NCI-H226 (cell line): ENCODE measurements at regions not wholly inside any gene's neighbourhood (a gene's known extent, or its start where the extent isn't known, plus 50 kb on each side); places are given as distances from the start of the nearest gene placed in this dataset.

Experiments used
- DNase-seq: peaks from one replicate; pipeline ENCODE4 v3.0.0-alpha.2; 2015

DNA sequence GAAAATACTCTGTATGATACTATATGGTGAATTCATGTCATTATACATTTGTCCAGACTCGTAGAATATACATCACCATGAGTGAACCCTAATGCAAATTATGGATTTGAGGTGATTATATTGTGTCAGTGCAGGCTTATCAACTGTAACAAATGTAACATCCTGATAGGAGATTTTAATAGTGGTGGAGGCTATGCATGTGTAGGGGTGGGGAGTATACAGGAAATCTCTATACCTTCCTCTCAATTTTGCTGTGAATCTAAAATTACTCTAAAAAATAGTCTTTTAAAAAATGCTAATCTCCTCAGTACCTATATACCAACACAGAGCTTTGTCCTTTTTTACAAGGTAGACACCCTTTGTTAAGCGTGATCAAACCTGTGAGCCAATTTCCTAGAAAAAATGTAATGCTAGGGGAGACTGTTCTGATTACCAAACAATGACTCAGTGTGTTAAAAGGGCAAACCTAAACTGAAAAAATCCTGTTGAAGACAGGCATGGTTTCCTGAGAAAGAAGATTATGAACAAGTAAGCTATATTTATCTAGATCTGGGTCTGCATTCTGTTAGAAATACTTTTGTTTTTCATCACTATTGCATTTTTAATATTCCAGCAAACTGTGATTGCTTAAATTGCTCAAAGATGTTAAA, 170.9 kb downstream of the DUSP6 start:
- DNase-seq = peak; percentile 64

- no peak for DNase-seq
Measured at GRCh38 chr12:89180496-89180895, 171.8 kb downstream of the DUSP6 start.

DNA sequence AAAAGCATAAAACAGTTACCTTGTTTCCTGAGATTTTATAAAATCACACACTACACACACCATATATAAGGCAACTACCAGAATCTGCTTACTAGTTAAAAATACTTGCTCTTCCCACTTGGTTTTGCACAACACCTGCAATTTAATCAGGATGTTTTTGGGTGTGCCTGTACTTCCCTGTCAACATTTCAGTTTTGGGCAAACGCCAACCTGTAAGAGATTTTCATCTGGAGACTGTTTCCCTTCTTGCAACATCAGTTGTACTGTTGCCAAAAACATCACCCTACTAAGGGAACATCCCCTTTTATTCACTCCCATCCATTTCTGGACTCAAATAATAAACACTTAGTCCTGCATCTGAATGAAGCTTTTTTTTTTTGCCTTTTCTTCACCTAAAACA, 172.3 kb downstream of the DUSP6 start:
- peak; percentile 85 for DNase-seq

DNA sequence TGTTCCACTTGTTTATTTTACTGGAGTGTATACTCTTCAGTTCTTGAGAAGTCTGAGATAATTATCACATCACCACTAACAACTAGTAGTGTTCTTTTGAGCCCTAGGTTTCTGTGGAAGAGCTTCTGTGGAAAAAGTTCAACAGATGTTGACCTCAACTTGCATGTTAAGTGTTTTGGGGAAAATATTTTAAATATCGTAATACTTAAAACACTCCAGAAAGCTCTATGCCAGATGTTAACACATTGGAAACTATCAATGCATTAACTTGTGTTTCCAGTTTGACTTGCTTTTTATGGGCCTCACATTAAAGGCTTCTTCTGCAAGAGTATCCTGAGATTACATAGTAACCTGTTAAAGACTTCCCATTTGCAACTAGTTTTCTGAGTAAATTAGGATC, 173.1 kb downstream of the DUSP6 start:
- DNase-seq = no peak

GRCh38 chr12:89177802-89178395, 174.4 kb downstream of the DUSP6 start:
- no peak for DNase-seq

- DNase-seq = no peak
Measured at GRCh38 chr12:89176676-89177075, 175.6 kb downstream of the DUSP6 start.

DNA sequence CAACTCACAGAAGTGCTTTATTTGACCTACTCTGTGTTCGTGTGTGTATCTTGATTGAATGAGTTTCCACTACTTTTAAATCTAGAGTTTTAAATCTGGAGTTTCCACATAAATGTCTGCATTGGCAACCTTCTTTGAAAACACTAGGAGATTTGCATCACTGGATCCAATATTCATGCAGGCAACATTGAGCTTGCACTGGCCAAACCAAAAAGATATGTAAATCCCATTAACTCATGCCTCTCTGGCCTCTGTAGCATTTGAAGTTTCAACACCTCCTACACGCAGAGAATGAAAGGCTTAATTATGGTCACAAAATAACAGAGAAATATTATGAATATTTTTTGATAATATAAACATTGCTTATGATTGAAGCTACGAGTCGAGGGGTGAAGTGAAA, 178.6 kb downstream of the DUSP6 start:
- DNase-seq = no peak

DNA sequence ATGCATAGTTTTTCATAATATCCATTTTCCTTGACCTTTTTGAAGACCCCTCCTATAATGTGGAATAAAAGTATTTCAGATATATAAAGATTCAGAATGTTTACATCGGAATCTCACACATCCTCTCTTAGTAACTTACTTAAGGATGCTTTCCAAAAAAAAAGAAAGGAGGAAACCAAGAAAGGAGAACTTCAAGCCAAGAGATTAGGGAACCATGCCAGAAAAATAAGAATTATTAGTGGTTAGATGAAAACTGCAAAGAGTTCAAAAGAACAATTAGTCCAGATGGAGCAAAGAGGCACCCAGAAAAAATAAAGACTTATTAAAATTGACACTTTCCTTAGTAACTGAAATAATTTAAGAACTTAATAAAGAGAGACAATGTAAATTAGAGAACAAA, 179.2 kb downstream of the DUSP6 start:
- DNase-seq = no peak

GRCh38 chr12:89172224-89172623, 180.1 kb downstream of the DUSP6 start:
- DNase-seq = no peak

GRCh38 chr12:89169321-89169720, 183.0 kb downstream of the DUSP6 start:
- no peak for DNase-seq

DNA sequence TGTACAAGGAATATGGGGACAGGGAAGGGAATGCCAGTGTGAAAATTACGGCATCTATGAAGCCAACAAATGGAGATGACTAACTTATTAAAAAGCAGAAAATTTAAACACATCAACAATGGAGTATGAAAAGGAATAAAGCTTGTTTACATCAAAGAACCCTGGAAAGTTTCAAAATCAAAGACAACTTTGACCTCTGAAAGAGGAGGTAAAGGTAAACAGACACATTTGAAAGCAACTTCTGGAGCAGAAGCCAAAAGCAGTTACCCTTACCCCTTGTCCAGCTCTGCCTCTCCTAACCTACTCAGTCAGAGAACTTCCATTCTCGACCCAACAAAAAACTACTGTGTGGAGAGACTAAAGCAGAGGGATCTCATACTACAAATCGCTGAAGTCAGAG, 184.3 kb downstream of the DUSP6 start:
- no peak for DNase-seq

DNA sequence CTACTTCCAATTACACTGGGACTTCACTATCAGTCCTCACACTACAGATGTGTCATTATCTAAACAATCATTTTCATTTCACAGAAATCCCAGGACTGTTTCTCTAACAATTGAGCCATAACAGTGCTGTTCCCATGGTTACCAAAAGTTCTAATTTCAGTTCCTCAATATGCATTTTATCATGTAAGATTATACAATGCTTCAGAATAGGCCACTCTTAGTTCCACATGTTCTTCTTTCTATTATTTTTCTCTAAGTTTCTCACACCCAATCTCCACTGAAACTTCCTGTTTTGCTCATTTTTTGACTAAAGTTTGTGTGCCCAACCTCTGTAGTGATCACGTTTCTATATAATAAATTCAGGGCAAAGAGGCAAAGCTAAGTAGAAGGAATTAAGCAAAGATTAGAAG, 185.8 kb downstream of the DUSP6 start:
- DNase-seq = no peak

DNA sequence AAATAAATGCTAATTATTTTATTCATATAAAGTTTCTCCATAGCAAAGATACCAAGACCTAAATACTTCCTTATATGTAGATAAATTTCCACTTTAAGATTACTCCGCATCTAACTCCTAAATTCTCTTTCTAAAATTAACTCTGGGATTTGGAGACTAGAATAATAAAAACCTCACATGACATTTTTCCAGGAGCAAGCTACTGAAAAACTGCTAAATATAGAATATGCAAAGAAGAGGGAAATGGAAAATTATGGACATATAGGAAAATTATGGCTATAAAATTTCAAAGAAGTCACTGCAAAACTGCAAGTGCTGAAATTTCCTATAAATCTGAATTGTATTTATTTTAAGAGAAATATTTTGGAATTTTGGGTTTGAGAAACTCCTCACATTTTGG, 186.2 kb downstream of the DUSP6 start:
- no peak for DNase-seq

DNA sequence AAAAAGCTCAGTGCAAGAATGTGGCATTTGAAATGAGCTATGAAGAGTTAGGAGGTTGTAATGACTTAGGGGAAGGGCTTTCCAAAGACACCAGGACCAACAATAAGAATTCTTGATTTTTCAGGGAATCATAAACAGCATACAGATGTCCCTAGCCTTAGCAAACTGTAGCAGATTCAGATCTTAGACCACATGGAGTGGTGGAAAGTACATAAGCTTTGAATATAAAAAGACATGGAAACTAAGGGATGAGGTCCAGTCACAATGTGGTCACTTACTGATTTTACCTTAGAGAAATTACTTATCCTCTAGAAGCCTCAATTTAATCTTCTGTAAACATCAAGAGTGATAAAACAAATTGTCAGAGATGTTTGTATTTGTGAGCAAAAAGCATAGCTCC, 186.6 kb downstream of the DUSP6 start:
- no peak for DNase-seq

GRCh38 chr12:89163918-89164317, 188.4 kb downstream of the DUSP6 start:
- DNase-seq = no peak

GRCh38 chr12:89162589-89163261, 189.6 kb downstream of the DUSP6 start:
- DNase-seq = peak; percentile 98

DNA sequence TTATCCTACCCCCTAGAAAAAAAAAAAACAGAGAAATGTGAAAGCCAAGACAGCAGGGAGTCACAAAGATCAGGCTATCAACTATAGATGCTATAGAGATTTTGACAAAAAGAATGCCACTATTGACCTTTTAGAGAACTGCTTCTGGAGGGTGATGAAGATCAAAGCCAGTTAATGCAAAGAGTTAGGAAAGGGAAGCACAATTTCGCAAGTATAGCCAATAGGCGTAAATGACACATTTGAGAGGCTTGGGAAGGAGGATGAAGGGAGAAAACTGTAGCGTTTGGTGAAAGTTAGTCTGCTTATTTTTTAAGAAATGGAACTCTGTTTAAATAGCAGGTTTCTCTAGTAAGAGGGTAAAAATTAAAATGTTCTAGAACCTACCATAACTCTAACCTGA, 190.7 kb downstream of the DUSP6 start:
- DNase-seq = no peak

- peak; percentile 88 for DNase-seq
Measured at GRCh38 chr12:89160716-89161123, 191.6 kb downstream of the DUSP6 start.

DNA sequence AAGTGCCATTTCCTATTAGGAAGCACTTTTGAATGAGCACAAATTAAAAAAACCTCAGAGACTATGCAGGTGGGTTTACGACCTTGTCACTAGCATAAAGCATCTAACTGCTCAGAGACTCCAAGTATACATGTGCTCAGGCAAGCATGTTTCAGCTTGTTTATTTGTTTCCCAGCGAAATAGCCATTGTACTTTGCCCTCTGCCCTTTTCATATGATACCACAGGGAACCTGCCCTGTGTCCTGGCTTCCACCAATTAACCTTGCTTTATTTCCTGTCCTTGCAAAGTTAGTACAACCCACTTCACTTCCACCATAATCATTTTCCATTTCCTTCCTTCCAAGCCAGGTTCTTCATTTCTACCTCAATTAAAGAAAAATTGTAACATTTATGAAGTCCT, 194.9 kb downstream of the DUSP6 start:
- DNase-seq = no peak

DNA sequence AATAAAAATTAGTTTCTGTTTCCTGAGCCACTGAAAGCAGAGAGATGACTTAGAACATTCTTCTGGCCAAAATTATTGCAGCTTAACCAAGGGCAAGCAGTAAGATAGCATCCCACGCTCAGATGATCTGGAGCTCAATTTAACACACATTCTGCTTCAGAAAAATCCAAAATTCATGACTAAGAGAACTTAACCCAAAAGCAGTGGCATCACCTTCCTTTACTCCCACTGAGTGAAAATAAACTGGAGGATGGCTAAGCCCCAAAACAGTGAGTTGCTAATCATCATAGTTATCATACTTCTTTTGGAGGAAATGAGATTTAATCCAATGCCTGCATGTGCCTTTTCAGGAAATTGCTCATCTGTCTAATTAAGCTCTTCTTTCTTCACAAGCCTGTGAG, 195.4 kb downstream of the DUSP6 start:
- peak; percentile 17 for DNase-seq

DNA sequence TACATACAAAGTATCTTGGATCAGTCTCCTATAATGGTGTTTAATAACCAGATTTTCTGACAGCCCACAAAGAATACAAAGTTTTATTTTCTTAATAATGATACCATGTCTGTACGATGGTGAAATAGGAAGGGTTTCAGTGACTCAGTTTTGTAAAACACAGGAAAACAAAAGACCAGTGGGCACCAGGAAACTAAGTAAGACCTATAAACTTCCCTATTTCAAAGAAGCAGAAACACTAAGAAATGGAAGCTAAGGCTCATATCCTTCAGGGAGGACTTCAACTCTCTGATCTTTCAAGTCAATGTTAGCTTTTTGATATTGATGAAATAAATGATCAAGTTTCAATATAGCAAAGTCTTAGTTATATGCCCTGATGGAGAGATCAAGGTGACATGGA, 196.0 kb downstream of the DUSP6 start:
- DNase-seq = no peak

GRCh38 chr12:89155826-89156225, 196.5 kb downstream of the DUSP6 start:
- no peak for DNase-seq

- no peak for DNase-seq
Measured at GRCh38 chr12:89154743-89155499, 197.4 kb downstream of the DUSP6 start.

GRCh38 chr12:89153341-89153740, 199.0 kb downstream of the DUSP6 start:
- no peak for DNase-seq
